ENCODE measurements at regions not wholly inside any gene's neighbourhood (a gene's known extent, or its start where the extent isn't known, plus 50 kb on each side); places are given as distances from the start of the nearest gene placed in this dataset.

DNA sequence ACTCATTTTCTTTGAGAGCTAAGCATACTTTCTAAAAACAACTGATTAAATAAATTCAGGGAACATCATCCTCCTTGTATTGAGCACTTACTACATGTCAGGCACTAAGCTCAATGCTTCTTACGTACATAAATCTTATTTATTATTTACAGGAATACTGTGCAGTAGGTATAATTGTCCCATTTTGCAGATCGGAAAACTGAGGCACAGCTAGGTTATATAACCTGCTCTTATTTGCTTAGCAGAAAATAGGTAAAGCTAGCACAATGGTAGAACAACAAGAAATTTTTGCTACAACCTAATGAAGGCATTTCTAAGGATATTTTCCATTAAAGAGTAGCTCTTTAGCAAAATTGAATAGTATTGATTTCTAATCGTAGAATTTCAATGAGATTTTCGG lies 168.7 kb upstream of the KCNJ16 start:
- Histone ChIP-seq H3K36me3 (ENCODE audit: insufficient read depth, low read length) (no peaks in the 10 kb centered on the region), H3K4me3 (ENCODE audit: low read length) (no peak overlapping the region), H3K27me3 (ENCODE audit: insufficient read depth, low read depth, low read length) (no peaks in the 10 kb centered on the region), H3K4me2 (ENCODE audit: low read length) (no peak overlapping the region), H3K9me3 (ENCODE audit: low read length) (no peaks in the 10 kb centered on the region), H3F3A (ENCODE audit: insufficient read depth, low read length, poor library complexity, severe bottlenecking) (no peaks in the 10 kb centered on the region), H2AFZ (ENCODE audit: low read depth, low read length) (no peak overlapping the region), H3K79me2 (replicated peaks; ENCODE audit: insufficient read depth, low read length) (no peaks in the 10 kb centered on the region), H3K27ac (ENCODE audit: low read length) (no peak overlapping the region), H3K9me2 (ENCODE audit: insufficient read depth, low read length) (no peaks in the 10 kb centered on the region), H4K20me1 (ENCODE audit: insufficient read depth) (no peaks in the 10 kb centered on the region), H3K9ac (ENCODE audit: low read length) (no peak overlapping the region)
- TF ChIP-seq EP300 (conservative IDR thresholded peaks at IDR 0.05; ENCODE audit: poor library complexity, severe bottlenecking) (no peak), MXI1 (conservative IDR thresholded peaks at IDR 0.05; ENCODE audit: poor library complexity, severe bottlenecking) (no peak), RAD21 (conservative IDR thresholded peaks at IDR 0.05) (no peak), POLR2AphosphoS5 (IDR thresholded peaks at IDR 0.05) (no peak), TAF1 (IDR thresholded peaks at IDR 0.05; ENCODE audit: low read depth) (no peak), REST (IDR thresholded peaks at IDR 0.05; ENCODE audit: borderline replicate concordance) (no peak), SMC3 (conservative IDR thresholded peaks at IDR 0.05; ENCODE audit: poor library complexity) (no peak), EZH2 (IDR thresholded peaks at IDR 0.05; ENCODE audit: borderline replicate concordance, insufficient read depth, low read length, poor library complexity, severe bottlenecking) (no peak)
- TF ChIP-seq, protein P1, sequence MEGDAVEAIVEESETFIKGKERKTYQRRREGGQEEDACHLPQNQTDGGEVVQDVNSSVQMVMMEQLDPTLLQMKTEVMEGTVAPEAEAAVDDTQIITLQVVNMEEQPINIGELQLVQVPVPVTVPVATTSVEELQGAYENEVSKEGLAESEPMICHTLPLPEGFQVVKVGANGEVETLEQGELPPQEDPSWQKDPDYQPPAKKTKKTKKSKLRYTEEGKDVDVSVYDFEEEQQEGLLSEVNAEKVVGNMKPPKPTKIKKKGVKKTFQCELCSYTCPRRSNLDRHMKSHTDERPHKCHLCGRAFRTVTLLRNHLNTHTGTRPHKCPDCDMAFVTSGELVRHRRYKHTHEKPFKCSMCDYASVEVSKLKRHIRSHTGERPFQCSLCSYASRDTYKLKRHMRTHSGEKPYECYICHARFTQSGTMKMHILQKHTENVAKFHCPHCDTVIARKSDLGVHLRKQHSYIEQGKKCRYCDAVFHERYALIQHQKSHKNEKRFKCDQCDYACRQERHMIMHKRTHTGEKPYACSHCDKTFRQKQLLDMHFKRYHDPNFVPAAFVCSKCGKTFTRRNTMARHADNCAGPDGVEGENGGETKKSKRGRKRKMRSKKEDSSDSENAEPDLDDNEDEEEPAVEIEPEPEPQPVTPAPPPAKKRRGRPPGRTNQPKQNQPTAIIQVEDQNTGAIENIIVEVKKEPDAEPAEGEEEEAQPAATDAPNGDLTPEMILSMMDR (IDR thresholded peaks at IDR 0.05; ENCODE audit: poor library complexity, severe bottlenecking), result no peak

GRCh38 chr17:69907132-69907847 lies 167.7 kb upstream of the KCNJ16 start:
- Histone ChIP-seq H3F3A (ENCODE audit: insufficient read depth, low read length, poor library complexity, severe bottlenecking) (no peaks in the 10 kb centered on the region), H3K27ac (ENCODE audit: low read length) (no peak overlapping the region), H4K20me1 (ENCODE audit: insufficient read depth) (no peaks in the 10 kb centered on the region), H3K27me3 (ENCODE audit: insufficient read depth, low read depth, low read length) (no peaks in the 10 kb centered on the region), H3K4me2 (ENCODE audit: low read length) (no peak overlapping the region), H3K4me3 (ENCODE audit: low read length) (no peak overlapping the region), H3K36me3 (ENCODE audit: insufficient read depth, low read length) (no peaks in the 10 kb centered on the region), H3K9me2 (ENCODE audit: insufficient read depth, low read length) (no peaks in the 10 kb centered on the region), H3K9ac (ENCODE audit: low read length) (no peak overlapping the region), H3K79me2 (replicated peaks; ENCODE audit: insufficient read depth, low read length) (no peaks in the 10 kb centered on the region), H3K9me3 (ENCODE audit: low read length) (no peaks in the 10 kb centered on the region), H2AFZ (ENCODE audit: low read depth, low read length) (no peak overlapping the region)
- TF ChIP-seq EP300 (conservative IDR thresholded peaks at IDR 0.05; ENCODE audit: poor library complexity, severe bottlenecking) (no peak), TAF1 (IDR thresholded peaks at IDR 0.05; ENCODE audit: low read depth) (no peak), MXI1 (conservative IDR thresholded peaks at IDR 0.05; ENCODE audit: poor library complexity, severe bottlenecking) (no peak), REST (IDR thresholded peaks at IDR 0.05; ENCODE audit: borderline replicate concordance) (no peak), SMC3 (conservative IDR thresholded peaks at IDR 0.05; ENCODE audit: poor library complexity) (no peak), RAD21 (conservative IDR thresholded peaks at IDR 0.05) (no peak)
- TF ChIP-seq, protein P1 (IDR thresholded peaks at IDR 0.05; ENCODE audit: poor library complexity, severe bottlenecking), result no peak
